ENCODE measurements at regions not wholly inside any gene's neighbourhood (a gene's known extent, or its start where the extent isn't known, plus 50 kb on each side); places are given as distances from the start of the nearest gene placed in this dataset.

- no peak for DNase-seq
Measured at GRCh38 chr4:3832536-3833220, 66.5 kb downstream of the ADRA2C start.

DNA sequence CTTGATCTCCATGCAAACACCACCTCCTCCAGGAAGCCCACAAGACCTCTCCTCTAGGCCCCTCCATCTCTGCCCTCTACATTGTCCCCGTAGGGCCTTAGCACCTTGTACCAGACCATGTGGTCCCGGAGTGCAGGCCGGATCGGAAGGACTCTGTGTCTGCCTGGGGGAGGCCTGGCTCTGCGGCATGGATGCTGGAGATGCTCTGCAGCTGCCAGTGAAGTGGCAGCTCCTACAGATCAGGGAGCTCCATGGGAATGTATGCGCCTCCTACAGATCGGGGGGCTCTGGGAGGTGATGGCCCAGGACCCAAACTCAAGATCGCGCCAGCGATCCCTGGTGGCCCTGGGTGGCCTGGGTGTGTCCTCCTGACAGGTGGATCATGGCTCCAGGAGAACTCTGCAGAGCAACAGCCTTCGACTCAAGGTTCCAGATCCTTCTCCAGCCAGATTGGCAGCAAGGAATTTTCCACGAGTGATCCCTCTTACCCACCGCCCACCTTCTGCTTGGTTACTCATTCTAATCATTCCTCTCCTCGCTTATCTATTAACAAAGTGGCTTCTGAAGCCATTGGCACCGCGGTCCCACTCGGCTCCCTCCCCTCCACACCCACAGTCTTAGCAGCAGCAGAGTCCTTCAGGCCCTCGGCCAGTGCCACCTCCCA lies 67.3 kb downstream of the ADRA2C start:
- no peak for DNase-seq

DNA sequence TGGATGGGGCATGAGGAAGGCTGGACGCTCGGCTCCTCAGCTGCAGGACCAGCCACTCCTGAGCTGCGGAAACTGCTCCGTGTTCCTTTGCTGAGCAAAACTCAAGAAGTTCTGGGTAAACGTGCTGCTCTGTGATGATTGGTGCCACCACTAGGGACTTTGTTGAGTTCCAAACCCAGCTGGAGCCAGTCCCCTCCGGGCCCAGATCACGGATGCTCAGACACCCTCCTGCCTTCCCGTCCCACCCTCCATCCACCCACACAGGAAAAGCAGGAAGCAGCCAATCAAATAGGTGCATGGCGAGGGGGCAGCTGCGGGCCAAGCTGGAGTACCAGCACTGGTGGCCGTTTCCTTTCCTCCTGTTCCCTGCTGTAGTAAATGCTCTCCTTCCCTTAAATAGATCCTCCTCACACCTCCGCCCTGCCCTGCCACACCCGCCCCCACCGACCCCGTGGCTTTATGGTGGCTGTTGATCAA lies 68.0 kb downstream of the ADRA2C start:
- no peak for DNase-seq

DNA sequence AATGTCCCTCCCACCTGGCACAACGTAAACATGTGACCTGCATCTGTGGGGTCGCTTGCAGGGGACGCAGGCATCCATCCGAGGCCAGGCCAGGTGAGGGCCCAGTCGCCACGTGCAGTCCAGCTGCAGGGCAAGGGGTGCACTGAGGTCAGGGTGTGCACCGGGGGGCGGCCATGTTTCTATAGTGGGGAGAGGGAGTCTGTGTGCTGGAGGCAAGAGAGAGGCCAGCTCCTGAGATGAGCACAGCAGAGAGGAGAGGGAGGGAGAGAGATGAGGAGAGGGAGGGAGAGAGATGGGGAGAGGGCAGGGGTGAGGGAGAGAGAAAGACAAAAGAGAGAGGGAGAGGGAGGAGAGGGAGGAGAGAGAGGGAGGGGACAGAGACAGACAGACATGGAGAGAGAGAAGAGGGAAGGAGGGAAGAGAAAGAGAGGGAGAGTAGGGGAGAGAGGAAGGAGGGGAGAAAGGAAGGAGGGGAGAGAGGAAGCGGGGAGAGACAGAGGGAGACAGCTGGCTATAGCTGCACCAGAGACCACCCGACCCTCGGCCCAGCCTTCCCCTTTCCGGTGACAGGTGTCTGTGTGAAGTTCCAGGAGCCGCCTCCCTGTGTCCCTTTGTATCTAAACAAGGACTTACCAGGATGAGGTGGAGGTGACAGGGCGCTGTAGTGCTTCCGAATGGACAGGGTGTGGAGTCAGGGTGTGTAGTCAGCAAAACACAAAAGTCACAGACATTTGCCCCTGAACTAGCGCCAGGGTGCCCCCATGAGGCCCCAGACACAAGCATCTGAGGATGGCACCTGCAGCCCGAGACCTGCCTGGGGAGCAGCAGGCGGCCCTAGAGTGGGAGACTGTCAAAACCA lies 68.7 kb downstream of the ADRA2C start:
- DNase-seq = no peak

DNA sequence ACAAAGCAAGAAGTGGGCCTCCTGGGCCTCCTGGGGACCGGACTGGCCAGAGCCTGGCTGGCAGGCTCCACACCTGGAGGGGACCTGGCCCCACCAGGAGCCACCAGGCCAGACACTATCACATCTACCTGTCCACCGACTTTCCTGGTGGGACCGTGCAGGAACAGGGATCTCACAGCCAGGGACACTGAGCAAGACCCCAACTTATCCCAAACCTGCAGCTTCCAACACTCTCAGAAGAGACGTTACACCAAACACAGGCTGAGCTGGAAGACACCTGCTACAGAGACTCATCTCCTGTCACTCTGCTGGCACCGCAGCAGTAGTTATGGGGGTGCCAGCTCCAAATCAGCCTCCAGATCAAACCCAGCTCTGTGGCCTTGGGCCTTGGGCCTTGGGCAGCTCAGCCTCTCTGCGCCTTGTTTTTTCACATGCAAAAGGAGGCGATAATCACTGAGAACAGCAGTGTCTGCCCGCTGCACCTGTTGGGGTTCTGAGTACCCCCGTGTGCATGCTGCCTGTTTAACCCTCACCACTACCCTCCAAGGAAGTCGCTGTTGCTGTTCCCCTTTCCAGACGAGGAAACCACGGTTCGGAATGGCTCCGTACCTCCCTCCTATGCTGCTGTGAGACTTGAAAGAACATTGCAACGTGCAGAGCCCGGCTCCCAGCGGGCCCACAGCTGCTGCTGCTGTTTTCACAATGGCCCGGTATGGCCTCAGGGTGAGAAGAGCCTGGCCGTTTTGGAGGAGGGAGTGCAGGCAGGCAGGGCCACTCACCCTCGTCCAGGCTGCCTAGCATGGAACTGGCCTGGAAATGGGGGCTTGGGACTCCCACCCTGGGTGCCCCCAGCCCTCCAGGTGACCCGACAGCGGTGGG lies 69.6 kb downstream of the ADRA2C start:
- no peak for DNase-seq

- DNase-seq = no peak
Measured at GRCh38 chr4:3836406-3836755, 70.2 kb downstream of the ADRA2C start.

GRCh38 chr4:3836756-3837601 lies 70.8 kb downstream of the ADRA2C start:
- no peak for DNase-seq

DNA sequence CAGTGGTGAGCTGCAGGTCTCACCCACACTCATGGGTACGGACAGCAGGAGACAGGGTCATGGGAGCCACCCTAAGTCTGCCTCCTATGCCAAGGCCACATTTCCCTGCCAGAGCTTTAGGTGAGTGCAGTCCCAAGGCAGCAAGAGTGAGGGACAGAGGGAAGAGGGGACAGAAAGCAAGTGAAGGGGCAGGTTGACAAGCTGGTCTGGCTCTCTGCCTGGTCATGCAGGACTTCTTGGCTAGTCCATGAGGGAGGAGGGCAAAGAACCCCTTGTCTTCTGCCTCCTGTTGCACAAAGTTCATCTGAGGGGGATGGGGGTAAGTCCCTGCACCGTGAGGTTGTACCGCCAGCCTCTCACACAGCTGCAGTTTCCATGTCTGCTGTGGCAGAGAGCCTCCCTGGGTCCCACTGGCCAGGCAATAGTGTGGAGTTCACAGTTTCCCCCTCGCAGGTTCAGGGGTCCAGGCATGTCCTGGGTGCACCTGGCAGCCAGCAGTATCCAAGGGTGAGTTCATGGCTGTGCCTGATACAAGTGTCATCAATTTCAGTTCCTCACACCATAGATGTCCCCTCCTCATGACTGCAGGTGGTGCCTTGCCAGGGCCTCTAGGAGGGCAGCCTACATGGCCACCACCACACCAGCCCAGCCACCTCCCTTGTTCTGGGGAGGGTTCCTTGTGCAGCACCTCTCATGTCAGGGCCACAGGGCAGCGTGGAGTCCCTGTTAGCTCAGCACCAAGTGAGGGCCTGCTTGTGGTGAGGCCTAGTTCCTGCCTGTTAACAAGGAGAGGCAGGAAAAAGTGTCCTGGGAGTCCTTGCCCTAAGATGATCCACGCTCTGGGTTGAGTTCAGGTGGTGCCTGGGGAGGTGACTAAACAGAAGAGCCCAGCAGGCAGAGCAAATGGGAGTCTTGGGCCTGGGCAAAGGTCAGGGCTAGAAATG lies 72.5 kb downstream of the ADRA2C start:
- no peak for DNase-seq

DNA sequence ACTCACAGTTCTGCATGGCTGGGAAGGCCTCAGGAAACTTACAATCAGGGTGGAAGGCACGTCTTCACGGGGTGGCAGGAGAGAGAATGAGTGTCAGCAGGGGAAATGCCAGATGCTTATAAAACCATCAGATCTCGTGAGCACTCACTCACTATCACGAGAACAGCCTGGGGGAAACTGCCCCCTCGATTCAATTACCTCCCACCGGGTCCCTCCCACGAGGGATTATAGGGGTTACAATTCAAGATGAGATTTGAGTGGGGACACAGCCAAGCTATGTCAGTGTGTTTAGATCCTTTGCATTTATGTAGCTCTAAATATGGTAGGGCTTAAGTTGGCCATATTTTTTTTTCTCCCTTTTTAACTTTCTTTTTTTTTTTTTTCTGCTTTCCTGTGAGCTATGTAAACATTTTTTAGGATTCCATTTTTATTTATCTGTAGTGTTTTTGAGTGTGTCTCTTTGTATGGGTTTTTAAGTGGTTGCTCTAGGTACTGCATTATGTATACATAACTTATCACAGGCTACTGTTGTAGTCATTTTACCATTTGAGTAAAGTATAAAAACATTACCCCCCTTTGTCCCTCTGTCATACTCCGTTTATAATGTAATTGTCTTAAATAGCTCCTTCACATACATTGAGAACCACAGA lies 79.0 kb downstream of the ADRA2C start:
- no peak for DNase-seq

DNA sequence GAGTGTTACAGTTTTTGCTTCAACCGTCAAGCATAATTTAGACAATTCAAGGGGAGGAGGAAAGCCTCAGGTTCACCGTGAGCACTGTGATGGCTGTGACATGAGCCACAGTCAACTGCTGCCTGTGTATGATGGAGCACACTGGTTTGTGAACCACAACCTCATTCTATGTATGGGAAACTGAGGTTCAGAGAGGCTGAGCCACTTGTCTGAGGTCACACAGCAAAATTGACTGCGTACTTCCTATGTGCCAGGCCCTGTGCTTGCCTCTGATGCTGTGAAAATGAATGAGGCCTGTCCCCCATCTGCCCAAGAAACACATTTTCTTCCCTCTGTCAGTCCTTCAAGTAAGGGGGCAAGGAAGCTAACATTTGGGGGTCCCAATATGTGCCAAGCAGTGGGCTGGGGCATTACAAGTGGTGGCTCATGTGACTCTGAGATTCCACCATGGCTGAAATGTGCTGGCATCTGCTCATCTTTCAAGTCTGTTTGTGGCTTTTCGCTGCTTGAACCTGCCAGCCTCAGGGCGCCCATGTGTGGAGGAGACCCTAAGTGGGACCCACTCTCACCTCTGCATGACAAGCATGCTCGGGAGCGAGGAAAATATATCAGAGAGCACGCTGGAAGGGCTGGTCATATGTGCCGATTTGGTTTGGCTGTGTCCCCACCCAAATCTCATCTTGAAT lies 79.7 kb downstream of the ADRA2C start:
- DNase-seq = no peak

DNA sequence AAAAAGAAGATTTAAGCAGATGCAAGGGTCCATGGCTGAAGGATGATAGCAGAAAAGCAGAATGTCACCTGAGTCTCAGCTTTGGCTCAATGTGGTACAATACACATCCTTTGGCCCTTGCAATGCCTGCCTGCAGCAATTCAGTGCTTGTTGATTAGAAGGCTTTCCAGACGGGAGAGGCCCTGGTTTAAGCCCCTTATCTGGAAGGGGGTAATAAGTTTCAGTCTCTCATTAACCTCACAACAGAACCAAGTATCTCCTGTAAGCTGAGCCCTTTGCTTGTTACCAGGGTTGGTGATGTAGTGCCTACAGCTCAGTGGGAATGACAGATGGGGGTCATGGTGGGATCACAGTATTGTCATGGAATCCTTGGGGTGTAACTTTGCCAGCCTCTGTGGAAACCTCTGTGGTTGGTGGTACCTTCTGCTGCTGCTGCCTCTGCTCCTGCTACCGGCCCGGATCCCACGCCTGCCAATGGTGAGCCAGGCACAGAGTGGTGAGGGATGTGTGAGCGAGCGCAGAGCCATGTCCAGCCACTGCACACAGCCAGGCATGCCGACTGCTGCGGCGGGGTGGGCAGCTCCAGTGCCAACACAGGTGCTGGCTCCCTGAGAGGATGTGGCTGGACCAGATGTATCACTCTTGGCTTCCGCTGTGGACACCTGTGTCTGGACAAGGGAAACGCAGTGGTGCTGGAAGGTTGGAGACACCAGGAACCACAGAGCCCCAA lies 81.2 kb downstream of the ADRA2C start:
- no peak for DNase-seq

GRCh38 chr4:3848323-3848722 lies 82.1 kb downstream of the ADRA2C start:
- DNase-seq = no peak

DNA sequence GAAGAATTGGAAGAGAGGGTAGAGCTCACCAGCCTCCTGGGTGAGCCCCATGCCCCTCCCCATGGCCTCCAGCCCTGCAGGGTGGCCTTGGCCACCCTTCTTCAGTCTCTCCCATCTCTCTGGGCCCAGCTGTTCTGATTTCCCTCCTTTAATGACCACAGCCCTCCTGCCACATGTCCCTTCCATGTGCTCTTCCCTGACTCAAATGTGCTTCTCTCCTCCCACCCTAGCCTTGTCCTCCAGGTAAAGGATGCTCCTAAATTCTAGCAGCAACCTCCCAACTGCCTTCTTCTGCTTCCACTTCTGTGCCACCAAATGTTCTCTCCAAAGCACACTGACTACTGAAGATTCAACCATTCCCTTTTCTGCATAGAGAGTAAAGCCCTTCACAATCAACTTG lies 83.0 kb downstream of the ADRA2C start:
- no peak for DNase-seq

DNA sequence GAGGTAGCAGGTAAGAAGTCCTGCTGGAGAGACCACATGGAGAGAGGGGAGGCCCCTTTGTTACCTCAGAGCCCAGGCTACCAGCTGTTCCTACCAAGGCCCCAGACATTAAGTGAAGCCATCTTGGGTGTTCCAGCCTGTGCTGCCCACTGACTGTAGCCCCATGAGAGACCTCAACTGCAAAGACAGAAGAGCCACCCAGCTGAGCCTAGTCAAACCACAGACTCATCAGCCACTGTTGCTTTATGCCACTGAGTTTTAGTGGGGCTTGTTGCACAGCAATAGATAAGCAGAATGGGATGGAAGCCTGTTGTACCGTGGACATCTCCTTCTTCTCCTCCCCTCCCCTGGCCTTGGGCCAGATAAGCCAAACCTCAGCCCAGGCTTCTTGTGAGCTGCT lies 83.9 kb downstream of the ADRA2C start:
- DNase-seq = no peak

GRCh38 chr4:3851211-3851610 lies 85.0 kb downstream of the ADRA2C start:
- no peak for DNase-seq

DNA sequence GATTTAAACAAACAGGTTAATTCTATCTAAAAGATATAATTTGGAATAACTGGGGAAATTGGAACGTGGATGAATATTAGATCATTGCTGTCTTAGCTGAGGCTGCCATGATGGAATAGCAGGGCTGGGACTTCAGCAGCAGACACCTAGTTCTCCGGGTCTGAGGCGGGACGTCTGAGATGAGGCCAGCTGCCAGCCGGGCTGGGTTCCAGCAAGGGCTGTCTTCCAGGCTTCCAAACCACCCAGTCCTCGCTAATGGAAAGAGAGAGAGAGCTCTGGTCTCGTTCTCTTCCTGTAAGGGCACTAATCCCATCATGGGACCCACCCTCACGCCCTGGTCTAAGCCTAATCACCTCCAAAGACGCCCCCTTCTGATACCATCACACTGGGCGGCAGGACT lies 85.7 kb downstream of the ADRA2C start:
- no peak for DNase-seq

DNA sequence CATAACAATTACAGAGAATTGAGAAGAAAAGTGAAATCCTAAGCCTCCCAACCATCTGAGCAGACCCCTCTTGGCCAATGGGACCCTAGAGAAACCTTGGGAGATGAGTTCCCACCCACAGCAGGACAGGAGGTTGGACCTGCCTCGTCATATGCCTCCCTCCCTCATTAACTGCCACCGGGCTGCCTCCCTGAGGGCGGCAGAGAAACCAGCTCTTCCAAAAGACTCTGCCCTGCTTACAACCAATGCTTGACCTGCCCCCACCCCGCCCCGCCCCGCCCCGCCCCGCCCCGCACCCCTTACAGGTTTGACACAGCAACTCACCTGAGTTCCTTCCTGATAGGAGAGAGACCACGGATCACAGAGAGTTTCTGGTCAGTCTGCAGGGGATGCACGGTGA lies 86.1 kb downstream of the ADRA2C start:
- DNase-seq = no peak

DNA sequence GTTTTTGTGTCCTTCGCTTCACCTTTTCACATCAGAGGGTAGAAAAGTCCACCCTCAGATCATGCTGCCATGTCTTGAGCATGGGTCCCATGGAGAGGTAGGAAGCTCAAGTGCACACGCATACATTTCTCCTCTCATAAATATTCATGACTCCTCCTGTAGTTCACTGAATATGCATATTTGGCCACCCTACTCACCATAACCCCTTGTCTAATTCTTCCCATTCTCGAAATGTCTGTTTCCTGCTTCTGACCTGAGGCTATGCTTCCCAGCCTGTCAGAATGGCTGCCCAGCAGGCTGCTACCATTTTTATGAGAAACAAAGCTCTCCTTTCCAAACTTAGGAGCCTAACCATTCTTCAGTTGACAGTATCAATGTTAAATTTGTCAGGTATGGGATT lies 86.5 kb downstream of the ADRA2C start:
- DNase-seq = no peak
